SKM-1 (cell line): ENCODE measurements at regions not wholly inside any gene's neighbourhood (a gene's known extent, or its start where the extent isn't known, plus 50 kb on each side); places are given as distances from the start of the nearest gene placed in this dataset.

Experiments used
- DNase-seq: peaks from one replicate; lab custom pipeline; 2025; ENCODE audit not compliant: unreplicated experiment; lab: John Stamatoyannopoulos, UW

GRCh38 chr14:101474563-101475455 lies 86.5 kb upstream of the DIO3 start:
- no peak for DNase-seq

- no peak for DNase-seq
Observed at GRCh38 chr14:101475456-101476257, 85.6 kb upstream of the DIO3 start.

- no peak for DNase-seq
Observed at GRCh38 chr14:101476258-101476915, 84.9 kb upstream of the DIO3 start.

- DNase-seq = no peak
Observed at GRCh38 chr14:101476916-101477553, 84.3 kb upstream of the DIO3 start.

- DNase-seq = no peak
Observed at GRCh38 chr14:101477648-101478047, 83.6 kb upstream of the DIO3 start.

- no peak for DNase-seq
Observed at GRCh38 chr14:101478096-101478495, 83.2 kb upstream of the DIO3 start.

- no peak for DNase-seq
Observed at GRCh38 chr14:101478796-101479410, 82.4 kb upstream of the DIO3 start.

- no peak for DNase-seq
Observed at GRCh38 chr14:101480022-101480746, 81.1 kb upstream of the DIO3 start.

- no peak for DNase-seq
Observed at GRCh38 chr14:101480747-101481530, 80.4 kb upstream of the DIO3 start.

GRCh38 chr14:101481557-101481956 lies 79.7 kb upstream of the DIO3 start:
- DNase-seq = no peak

GRCh38 chr14:101482066-101482465 lies 79.2 kb upstream of the DIO3 start:
- DNase-seq = no peak

GRCh38 chr14:101483829-101484228 lies 77.5 kb upstream of the DIO3 start:
- DNase-seq = no peak

GRCh38 chr14:101489092-101489760 lies 72.1 kb upstream of the DIO3 start:
- no peak for DNase-seq

- no peak for DNase-seq
Observed at GRCh38 chr14:101490771-101491170, 70.5 kb upstream of the DIO3 start.

GRCh38 chr14:101491841-101492240 lies 69.5 kb upstream of the DIO3 start:
- DNase-seq = no peak

- DNase-seq = no peak
Observed at GRCh38 chr14:101492716-101493115, 68.6 kb upstream of the DIO3 start.

GRCh38 chr14:101494826-101495225 lies 66.5 kb upstream of the DIO3 start:
- no peak for DNase-seq

GRCh38 chr14:101495284-101495683 lies 66.0 kb upstream of the DIO3 start:
- no peak for DNase-seq
